Ovary (tissue), 7 donors: ENCODE measurements at regions not wholly inside any gene's neighbourhood (a gene's known extent, or its start where the extent isn't known, plus 50 kb on each side); places are given as distances from the start of the nearest gene placed in this dataset.

Experiments
- DNase-seq, 5 donors: peaks; one replicate each; pipeline ENCODE4 v3.0.0-alpha.2; 2019 to 2020
- H3K27ac ChIP-seq, 2 donors: fragments of 200-600 bp; one replicate each; pipeline versions ENCODE4 v1.5.1 to v1.8.0; 2019 to 2022
- H3K27me3 ChIP-seq: fragments of 200-600 bp; one replicate; pipeline ENCODE4 v1.8.0; 2022
- H3K36me3 ChIP-seq: fragments of 200-600 bp; sonication (generic); one replicate; pipeline ENCODE4 v1.5.1; 2019
- H3K4me1 ChIP-seq: one replicate; pipeline ENCODE4 v1.8.1; 2013; ENCODE audit warnings: mild to moderate bottlenecking, moderate library complexity; ENCODE audit not compliant: insufficient read depth
- H3K4me3 ChIP-seq: fragments of 200-600 bp; sonication (generic); one replicate; pipeline ENCODE4 v1.5.1; 2017
- H3K9me3 ChIP-seq, 2 donors: fragments of 200-600 bp in 1 of 2; sonication (generic) in 1 of 2; one replicate each; pipeline versions ENCODE4 v1.5.1 to v1.8.1; 2013 to 2019; ENCODE audit warnings: mild to moderate bottlenecking in 1 of 2, moderate library complexity in 1 of 2
- CTCF ChIP-seq, 3 donors: fragments of 450-650 bp in 2 of 3; fragments of 200-600 bp in 1 of 3; IDR thresholded peaks; one replicate each; pipeline versions ENCODE4 v1.5.1 to v1.8.0; 2016 to 2022; ENCODE audit warnings: antibody characterized with exemption in 3 of 3, mild to moderate bottlenecking in 1 of 3
- EP300 ChIP-seq: sonication (generic); formaldehyde crosslinking; IDR thresholded peaks from one replicate; pipeline ENCODE4 v1.6.1; 2017; ENCODE audit warnings: antibody characterized with exemption
- POLR2A ChIP-seq: fragments of 450-650 bp; IDR thresholded peaks from one replicate; pipeline ENCODE4 v1.6.1; 2017; ENCODE audit warnings: antibody characterized with exemption, mild to moderate bottlenecking, moderate library complexity
- WGBS, 3 donors: extraction: QIAGEN DNeasy Blood & Tissue Kit in 1 of 3; methylation state at CpG; one replicate each; pipeline versions ENCODE4 v1.1.5 to v1.1.7; 2013 to 2017; 5-methylcytosine and 5-hydroxymethylcytosine counted together
- intact Hi-C, 4 donors: fragments of 100-400 bp; cut with DNase I; formaldehyde crosslinking; loops; one replicate each; pipeline versions ENCODE4 v1.11.0 to v1.15.1; 2022 to 2023
- donor health status: DM: no; HTN: no; CAD: no; lungs with moderate emphysema.
- donor health status: DM: no; HTN: no; CAD: no.
- donor health status: Bipolar disorder and iron deficiency.
- donor health status: DM: no; HTN: no; CAD: no.
- donor health status: DM: yes; HTN: yes; CAD: no.

GRCh38 chr2:201978986-201979385, 54.7 kb upstream of the FZD7 start:
- H3K27ac ChIP-seq, result no peak overlapping the region
- no peaks in the 10 kb centered on the region for H3K36me3 ChIP-seq
- no peaks in the 10 kb centered on the region for H3K27me3 ChIP-seq
- no peak overlapping the region for H3K4me3 ChIP-seq
- TF ChIP-seq CTCF (IDR thresholded peaks at IDR 0.05), result no peak
- no peak for TF ChIP-seq EP300
- TF ChIP-seq POLR2A, result no peak
- no peaks in the 10 kb centered on the region for H3K4me1 ChIP-seq
- DNase-seq, result no peak
- no peaks in the 10 kb centered on the region for H3K9me3 ChIP-seq
- intact Hi-C loops, result no loop called here
- 59 to 68% (median 60%) methylated on average over 4 of the region's 4 CpGs for WGBS, 3 donors

GRCh38 chr2:201980389-201980821, 53.2 kb upstream of the FZD7 start:
- Histone ChIP-seq H3K27ac (no peak overlapping the region), H3K27me3 (no peaks in the 10 kb centered on the region), H3K4me3 (no peak overlapping the region), H3K9me3 (no peaks in the 10 kb centered on the region), H3K36me3 (no peaks in the 10 kb centered on the region), H3K4me1 (peaks cover 7% of the 10 kb centered on the region)
- 84 to 91% (median 87%) methylated on average over 8 of the region's 8 CpGs for WGBS, 3 donors
- TF ChIP-seq POLR2A, result no peak
- TF ChIP-seq EP300, result no peak
- TF ChIP-seq CTCF (IDR thresholded peaks at IDR 0.05), result no peak
- DNase-seq, result no peak
- intact Hi-C loops, result no loop called here

- no peak overlapping the region for H3K27ac ChIP-seq
- 92 to 97% (median 94%) methylated on average over 4 of the region's 4 CpGs for WGBS, 3 donors
Observed at GRCh38 chr2:201980946-201981345, 52.7 kb upstream of the FZD7 start.

GRCh38 chr2:201983174-201983573, 50.5 kb upstream of the FZD7 start:
- Histone ChIP-seq H3K9me3 (no peaks in the 10 kb centered on the region), H3K4me1 (peaks cover 7% of the 10 kb centered on the region), H3K27me3 (no peaks in the 10 kb centered on the region), H3K4me3 (no peak overlapping the region), H3K27ac (no peak overlapping the region), H3K36me3 (no peaks in the 10 kb centered on the region)
- 70 to 80% (median 77%) methylated on average over 2 of the region's 2 CpGs for WGBS, 3 donors
- DNase-seq, result no peak
- intact Hi-C loops, result no loop called here
- no peak for TF ChIP-seq EP300
- no peak for TF ChIP-seq POLR2A
- TF ChIP-seq CTCF (IDR thresholded peaks at IDR 0.05), result no peak

More at GRCh38 chr2:201980946-201981345, 52.7 kb upstream of the FZD7 start:
- Histone ChIP-seq H3K4me1 (peaks cover 7% of the 10 kb centered on the region), H3K27me3 (no peaks in the 10 kb centered on the region), H3K36me3 (no peaks in the 10 kb centered on the region), H3K9me3 (no peaks in the 10 kb centered on the region), H3K4me3 (no peak overlapping the region)
- no peak for DNase-seq
- TF ChIP-seq POLR2A (no peak), CTCF (IDR thresholded peaks at IDR 0.05) (no peak), EP300 (no peak)
- intact Hi-C loops, result no loop called here
